GM18858 (cell line): ENCODE measurements at regions not wholly inside any gene's neighbourhood (a gene's known extent, or its start where the extent isn't known, plus 50 kb on each side); places are given as distances from the start of the nearest gene placed in this dataset.

Experiments used
- ATAC-seq: cut with Tn5 transposase; IDR thresholded peaks from one replicate; pipeline ENCODE4 v1.9.1; 2021; ENCODE audit not compliant: unreplicated experiment

DNA sequence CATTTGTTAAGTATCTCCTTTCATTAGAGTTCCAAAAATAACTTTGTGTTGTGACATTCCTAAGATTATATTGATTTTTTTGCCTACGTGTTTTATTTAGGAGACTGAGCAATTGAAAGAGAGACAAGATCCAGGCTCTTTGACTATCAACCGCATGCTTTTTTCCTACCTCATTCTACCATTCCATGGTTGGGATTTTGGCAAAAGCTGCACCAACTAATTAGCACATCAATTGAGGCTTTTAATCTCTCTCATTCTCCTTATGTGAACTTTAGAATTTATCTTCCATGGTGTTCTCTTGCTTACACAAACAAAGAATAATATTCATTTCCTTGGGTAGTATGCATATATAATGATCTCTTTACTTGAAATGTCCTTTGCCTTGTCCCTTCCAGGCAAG is 338.7 kb upstream of the SMC2 start:
- ATAC-seq = no peak

DNA sequence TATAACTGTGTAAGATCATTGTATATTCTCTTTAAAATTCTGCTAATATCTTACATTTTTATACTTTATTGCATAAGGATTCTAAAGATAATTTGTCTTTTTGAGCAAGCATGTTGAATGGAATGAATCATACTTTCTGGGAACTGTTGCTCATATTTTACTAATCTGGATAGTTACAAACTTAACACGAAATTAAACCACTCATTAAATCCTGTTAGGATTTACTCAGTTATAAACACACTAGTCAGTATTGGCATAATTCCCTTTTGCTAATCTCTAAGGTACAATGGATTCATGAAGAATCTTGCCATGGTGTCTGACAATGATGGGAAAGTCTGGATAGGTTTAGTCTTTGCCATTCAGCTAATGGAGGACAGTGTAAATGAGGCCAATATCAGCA is 338.1 kb upstream of the SMC2 start:
- no peak for ATAC-seq

DNA sequence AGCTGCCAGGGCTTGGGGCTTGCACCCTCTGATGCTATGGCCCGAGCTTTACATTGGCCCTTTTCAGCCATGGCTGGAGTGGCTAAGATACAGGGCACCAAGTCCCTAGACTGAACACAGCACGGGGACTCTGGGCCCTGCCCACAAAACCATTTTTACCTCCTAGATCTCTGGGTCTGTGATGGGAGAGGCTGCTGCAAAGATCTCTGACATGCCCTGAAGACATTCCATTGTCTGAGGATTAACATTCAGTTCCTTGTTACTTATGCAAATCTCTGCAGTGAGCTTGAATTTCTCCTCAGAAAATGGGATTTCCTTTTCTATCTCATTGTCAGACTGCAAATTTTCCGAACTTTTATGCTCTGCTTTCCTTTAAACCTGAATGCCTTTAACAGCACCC is 337.0 kb upstream of the SMC2 start:
- no peak for ATAC-seq

DNA sequence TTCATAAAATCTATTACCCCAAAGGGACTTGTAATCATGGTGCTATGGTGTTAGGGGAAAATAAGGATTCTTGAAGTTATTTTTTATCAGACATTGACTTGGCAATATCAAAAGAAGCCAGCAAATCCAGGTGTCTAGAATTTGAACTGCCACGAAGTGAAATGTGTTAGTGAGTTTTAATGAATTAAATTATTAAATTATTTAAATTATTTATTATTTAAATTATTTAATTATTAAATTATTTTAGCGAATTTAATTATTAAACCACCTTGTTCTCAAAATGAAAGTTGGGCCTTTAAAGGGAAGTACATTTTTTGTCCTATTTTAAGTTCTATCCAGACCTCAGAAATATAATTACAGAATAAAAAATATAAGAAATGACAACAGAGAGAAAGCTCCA is 332.6 kb upstream of the SMC2 start:
- no peak for ATAC-seq

DNA sequence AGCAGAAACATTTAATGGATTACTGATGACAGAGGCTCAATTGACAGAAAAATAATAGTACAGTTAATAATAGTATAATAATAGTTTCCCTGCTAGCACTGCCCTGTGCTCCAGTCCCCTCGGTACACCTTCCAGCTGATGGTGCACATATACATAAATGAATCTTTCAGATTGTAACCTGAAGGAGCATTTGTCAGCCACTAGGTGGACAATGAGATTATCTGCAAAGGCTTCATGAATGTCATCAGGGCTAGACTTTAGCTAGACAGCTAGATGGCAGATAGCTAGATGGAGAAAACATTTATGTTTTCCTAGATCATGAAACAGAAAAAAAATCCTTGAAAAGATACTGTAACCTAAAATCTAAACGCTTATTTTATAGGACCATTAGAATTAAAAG is 304.4 kb upstream of the SMC2 start:
- peak; percentile 96 for ATAC-seq

DNA sequence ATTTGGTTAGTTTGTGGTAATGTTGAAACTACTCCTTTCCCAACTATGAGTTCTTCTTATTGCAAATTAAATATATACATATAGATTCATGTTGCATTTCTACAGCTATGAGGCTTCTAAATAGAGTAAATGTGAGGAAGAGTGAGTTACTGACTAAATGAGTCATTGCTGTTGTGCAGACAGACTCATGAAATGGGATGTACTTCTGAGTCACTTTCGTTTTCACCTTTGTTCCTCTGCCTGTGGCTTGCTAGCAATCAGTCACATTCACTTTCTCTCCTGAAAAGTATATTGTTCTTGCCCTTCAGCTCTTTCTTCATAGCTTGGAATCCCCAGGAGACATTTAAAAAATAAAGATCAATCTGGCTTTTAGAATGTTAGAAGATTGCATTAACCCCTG is 295.5 kb upstream of the SMC2 start:
- ATAC-seq = peak; percentile 100

DNA sequence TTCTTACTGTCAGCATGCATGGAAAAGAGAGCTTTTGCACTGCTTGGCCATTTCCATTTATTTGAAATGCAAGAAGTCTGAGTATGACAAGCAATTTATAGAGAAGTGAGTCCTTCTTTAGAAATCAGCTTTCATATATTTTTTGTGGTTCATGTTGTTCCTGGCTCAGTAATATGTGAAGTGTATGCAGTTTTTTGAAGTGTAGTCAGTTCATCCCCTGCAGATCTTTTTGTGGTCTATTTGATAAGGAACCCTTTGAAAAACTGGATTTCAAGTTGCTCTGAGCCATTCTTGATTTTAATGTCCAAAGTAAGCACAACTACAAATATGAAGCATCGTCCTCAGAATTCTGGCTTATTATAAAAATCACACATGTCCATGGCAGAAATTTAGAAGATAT is 294.1 kb upstream of the SMC2 start:
- no peak for ATAC-seq

DNA sequence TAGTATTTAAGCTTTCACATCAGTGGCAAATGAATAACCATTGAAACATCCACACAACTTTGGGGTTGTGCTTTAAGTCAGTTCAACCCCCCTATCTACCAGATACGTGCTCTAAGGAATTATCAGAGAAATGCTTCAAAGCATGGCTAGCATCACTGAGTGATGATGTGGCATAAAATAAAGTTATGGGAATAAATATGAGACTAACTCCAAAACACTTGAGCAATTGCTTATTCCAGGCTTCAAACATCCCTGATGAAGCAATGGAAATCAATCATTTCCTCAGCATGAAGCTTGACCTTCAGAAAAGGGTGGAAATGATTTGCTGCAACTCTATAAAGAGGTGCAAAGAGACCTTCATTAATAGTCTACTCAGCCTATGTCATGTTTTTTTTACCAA is 292.0 kb upstream of the SMC2 start:
- no peak for ATAC-seq

DNA sequence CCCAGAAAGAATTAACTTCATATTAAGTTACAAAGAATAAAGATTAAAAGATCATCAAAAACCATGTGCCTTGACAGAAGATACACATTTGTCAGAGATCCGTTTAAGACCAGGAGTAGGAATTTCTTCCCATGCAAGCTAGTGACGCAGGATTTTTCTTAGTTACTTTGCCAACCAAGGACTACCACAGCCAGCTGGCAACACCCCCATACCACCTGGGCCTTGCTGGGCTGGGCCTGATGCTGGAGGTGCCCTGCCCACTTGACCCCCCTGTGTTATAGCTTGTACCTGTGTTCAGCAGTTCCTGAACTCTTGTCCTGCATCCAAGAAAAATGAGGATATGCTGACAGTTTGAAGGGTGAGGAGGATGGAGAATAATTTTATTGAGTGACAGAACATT is 290.9 kb upstream of the SMC2 start:
- ATAC-seq = no peak

DNA sequence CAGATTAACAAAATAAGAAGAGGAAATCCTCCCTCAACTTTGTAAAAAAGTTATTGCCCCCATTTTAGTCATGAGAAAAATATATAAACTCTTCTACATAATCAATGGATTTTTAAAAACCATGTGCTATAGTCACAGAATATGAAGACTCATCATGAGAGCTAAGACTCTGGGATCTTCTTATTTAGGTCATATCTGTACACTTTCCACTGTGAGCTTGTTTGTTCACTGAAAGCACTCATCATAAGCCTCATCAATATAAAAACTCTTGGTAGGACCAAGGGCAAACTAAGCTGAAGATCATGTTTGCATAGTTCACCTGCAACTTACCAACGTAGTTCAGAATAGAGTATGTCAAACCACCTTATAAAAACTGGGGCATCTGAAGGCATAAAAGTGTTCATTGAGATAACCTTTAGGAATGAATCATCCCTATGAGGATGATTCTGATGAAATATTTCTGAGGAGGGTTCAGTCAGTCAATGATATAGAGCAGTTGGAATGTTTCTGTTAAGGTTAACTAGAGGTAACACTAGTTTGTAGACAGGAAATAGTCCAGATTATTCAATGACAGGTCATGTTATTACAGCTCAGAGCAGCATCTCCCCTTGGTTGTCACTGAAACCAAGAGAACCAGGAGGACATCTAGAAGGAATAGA is 289.9 kb upstream of the SMC2 start:
- no peak for ATAC-seq

DNA sequence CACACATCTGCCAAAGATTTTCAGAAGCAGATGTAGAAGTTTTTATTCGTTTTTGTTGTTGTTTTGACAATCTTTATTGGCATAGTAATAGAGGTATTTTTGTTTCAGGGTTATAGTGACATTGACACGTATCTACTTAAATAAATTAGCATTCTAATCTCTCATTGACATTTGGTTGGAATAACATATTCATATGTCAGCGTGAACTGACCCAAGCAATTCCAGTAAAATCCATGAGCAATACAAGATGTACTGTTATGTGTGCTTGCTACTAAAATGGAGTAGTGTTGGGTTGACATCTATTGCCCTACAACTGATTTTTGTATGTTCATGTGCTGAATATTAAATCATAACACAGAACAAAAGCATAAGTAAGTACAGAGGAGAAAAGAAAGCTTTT is 284.4 kb upstream of the SMC2 start:
- ATAC-seq = no peak

DNA sequence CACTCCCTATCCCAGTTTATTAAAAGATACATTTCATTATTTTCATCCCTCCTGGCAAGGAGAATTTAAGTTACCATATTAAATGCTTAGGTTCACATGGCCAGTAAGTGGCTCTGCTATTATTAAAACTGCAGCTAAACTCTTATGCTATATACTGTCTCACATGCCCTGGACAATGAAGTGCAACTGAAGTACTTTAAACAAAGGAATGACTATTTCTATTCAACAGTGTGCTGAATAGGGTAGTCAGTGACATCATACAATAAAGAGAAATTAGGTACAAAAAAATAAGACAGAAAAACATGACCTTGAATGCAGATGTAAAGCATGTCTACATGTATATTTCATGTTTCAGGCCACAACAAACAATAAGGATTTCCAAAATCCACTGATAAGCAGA is 282.6 kb upstream of the SMC2 start:
- no peak for ATAC-seq

DNA sequence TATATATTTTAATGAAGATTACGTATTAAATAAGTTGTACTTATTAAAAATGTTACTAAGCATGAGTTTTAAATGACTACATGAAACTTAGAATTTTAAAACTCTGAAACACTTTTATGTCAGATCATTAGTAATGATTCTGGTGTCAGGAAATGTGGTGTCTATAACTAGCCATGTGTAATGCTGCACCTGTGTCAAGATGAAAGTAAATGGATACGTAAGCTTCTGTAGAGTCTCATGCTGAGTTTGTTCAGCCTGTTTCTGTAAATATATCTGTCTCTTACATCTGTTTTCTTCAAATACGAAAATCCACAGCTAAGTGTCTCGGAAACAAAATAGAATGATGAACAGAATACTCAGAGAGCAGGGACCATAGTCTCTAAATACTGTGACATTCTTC is 278.0 kb upstream of the SMC2 start:
- no peak for ATAC-seq

DNA sequence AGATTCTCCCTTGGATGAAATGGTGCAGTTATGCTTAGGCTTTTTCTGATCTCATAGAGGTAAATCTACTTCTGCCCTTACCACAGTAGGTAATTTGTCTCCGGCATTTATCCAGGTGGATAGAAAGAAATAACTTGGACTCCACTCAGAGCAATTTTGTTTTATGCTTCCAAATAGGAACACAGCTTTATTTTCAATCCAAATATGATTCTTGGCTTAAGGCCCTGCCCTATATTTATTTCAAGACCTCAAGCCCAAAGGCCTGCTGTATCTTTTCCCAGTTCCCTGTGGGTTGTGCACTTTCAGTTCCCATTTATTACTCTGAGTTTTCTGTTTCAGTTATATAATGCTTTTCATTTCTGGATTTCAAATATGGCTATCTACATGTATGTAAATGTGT is 274.2 kb upstream of the SMC2 start:
- no peak for ATAC-seq

DNA sequence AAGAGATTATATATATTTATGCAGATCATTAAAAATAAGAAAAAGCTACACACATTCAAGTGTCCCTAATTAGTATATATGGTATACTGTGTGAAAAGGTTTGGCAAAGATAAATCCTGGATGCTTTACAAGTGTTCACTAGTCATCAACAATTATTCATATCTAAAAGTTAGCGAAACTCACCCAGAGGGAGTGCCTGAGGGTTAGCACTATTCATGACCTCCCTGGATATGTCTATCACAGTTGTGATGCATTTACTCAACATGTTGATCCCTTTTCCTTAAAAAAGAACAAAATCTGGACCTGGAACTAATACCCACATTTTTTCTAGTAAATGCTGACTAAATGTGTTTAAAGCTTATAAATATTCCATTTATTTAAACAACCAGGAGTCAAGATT is 273.0 kb upstream of the SMC2 start:
- ATAC-seq = no peak

DNA sequence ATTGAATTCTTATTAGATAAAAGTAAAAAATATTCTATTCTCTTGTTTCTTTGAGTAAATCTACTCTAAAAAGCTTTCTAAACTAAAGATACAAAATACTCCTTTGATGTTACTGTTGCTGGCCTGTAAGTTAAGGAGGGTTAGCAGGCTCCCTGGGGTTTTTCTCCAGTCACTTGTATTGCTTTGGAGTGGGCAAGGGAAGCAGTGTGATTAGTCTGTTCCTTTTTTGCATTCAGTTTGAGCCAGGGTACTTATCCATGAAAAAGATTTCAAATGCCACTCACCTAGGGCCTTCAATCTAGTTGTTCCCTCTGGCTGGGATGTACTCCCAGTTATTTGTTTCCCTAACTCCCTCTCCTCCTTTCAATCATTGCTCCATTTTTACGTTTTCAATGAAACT is 256.2 kb upstream of the SMC2 start:
- ATAC-seq = no peak

DNA sequence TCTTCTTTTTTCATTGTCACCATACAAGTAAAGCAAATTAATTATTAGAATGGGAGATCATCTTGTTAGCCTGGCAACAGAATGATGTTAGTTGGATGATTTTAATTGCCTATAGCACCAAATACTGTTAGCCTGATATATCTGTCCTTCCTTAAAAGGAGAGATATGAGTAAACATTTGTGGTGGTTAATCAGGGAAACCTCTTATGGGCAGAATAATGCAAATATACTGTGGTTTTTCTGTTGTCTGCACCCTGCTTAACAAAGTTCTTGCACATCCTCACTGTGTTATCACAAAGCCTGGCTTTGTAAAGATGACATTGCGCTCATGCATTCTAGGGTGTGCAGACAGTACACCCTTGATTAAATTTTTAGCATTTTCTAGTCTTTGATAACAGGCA is 254.9 kb upstream of the SMC2 start:
- no peak for ATAC-seq

DNA sequence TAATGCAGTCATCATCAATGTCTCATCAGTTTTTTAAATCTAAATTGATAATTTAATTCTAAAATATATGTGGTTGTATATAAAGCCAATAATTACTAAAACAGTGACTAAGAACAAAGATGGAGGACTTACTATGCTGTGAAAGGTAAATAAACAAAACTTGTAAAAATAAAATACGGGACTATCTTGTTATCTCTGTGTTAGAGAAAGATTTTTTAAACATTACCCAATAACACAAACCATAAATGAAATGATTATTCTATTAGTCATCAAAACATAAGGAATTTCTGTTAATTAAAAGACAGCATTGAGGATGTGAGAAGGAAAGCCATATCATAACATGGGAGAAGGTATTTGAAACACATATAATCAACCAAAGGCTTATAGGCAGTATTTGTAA is 226.2 kb upstream of the SMC2 start:
- no peak for ATAC-seq

DNA sequence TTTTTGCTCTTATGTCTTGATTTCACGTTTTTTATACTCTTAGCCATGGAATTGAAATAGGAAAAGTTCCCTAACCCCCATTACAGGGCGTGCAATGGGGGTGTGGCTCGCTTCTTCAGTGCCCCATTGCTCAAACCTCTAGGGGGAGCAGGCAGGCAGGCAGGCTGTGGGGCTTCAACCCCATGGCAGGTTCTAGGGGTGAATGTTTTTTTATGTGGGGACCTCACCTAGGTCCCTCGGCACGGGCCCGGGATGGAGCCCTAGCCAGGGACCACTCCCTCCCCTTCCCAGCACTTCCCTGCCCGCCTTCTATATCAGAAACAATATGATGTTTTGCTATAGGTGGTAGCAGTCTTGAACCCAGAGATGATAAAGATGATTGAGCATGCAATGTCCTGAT is 221.3 kb upstream of the SMC2 start:
- no peak for ATAC-seq

DNA sequence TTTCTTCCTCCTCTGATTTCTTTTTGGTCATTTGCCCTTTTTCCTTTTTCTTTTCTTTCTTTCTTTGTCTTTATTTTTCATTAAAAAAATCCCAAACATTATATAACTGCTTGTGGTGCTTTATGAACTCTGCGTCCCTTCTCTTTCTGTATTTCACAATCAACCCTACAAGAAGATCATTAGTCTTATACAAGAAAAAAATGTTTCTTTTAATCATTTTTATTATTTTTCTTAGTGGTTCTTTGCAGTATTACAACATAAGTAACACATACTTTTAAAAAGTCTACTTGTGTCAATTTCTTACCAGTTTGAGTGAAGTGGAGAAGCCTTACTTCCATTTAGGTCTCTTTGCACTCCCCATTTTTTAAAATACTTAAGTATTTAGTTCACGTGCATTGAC is 212.7 kb upstream of the SMC2 start:
- no peak for ATAC-seq

DNA sequence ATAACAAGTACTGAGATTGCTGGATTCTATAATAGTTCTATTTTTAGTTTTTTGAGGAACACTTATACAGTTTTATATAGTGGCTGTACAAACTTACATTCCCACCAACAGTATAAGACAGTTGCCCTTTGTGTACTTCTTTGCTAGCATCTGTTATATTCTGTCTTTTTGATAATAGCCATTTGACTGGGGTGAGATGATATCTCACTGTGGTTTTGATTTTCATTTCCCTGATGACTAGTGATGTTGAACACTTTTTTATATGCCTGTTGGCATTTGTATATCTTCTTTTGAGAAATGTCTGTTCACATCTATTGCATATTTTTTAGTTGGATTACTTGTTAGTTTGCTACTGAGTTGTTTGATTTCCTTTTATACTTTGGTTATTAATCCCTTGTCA is 204.1 kb upstream of the SMC2 start:
- no peak for ATAC-seq

DNA sequence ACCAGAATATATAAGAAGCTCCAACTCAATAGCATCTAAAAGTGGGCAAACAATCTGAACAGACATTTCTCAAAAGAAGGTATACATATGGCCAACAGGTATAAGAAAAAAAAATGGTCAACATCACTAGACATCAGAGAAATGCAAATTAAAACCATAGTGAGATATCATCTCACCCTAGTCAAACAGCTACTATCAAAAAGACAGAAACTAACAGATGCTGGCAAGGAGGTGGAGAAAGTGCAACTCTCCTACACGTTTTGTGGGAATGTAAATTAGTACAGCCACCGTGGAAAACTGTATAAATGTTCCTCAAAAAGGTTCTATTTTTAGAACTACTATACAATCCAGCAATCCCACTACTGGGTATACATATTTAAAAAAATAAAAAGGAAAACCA is 199.9 kb upstream of the SMC2 start:
- ATAC-seq = no peak

DNA sequence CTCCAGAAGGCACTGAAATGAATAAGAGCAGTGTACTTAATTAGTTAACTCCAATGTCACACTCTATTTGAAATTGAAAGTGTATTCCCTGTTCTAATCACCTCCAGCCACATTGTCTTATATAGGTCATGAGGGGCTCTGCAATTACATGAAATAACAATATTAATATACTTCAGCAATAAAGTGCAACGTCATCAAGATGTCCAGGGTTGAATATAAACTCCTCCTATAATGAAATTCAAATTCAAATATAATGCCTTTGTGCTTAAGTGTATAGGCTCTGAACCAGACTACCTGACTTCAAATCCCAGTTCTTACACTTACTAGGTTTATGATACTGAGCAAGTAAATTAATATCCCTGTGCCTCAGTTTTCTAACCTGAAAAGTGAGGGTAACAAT is 195.6 kb upstream of the SMC2 start:
- ATAC-seq = no peak

DNA sequence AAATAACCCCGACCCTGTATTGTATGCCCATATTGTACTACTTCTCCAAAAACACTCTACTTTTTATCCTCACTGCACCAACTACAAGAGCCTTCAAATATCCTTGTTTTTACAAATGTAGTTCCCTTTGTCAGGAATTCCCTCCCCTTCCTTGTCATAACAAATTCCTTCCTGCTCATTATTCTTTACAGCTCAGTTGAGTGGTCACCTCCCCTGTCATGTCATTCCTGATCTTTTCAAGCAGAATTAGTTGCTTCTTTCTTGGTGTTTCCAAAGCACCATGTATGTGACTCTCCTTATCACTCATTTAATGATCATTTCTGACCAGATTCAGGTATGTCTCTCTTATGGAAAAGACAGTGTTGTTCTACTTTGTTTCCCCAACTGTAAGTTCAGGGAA is 194.2 kb upstream of the SMC2 start:
- ATAC-seq = no peak
